OCI-LY7 (cell line): ENCODE measurements at regions not wholly inside any gene's neighbourhood (a gene's known extent, or its start where the extent isn't known, plus 50 kb on each side); places are given as distances from the start of the nearest gene placed in this dataset.

Source experiments
- BruUV-seq: library from RNA; stranded (reverse); fragments of 400-500 nt; replicated peaks from 2 replicates; lab custom pipeline; 2021; lab: Mats Ljungman, UMichigan
- CTCF ChIA-PET: fragments of 300-600 bp; sonication (Branson Sonifier 250); formaldehyde crosslinking; loops from one replicate; lab custom pipeline; 2022; ENCODE audit warnings: antibody characterized with exemption; ENCODE audit not compliant: unreplicated experiment; lab: Charles Lee
- POLR2A ChIA-PET: fragments of 300-600 bp; sonication (Branson Sonifier 250); formaldehyde crosslinking; loops from one replicate; lab custom pipeline; 2022; ENCODE audit warnings: antibody characterized with exemption; lab: Charles Lee
- DNase-seq: peaks from one replicate; pipeline ENCODE4 v3.0.0-alpha.2; 2015; ENCODE audit warnings: low spot score
- H2AFZ ChIP-seq: fragments of 200-600 bp; sonication (generic), shearing (Covaris generic); 2 replicates; pipeline ENCODE4 v1.6.1; 2014; ENCODE audit warnings: mild to moderate bottlenecking, antibody characterized with exemption, low read length, moderate library complexity
- H3K27ac ChIP-seq: fragments of 200-600 bp; sonication (generic); 2 replicates; pipeline ENCODE4 v1.5.1; 2014; ENCODE audit warnings: mixed run types, low read depth, mild to moderate bottlenecking, moderate library complexity, low read length, inconsistent platforms; ENCODE audit not compliant: poor library complexity, severe bottlenecking
- H3K36me3 ChIP-seq: fragments of 200-600 bp; sonication (generic); 2 replicates; pipeline ENCODE4 v1.6.1; 2014; ENCODE audit warnings: mild to moderate bottlenecking, antibody characterized with exemption, low read length, moderate library complexity, mixed read lengths; ENCODE audit not compliant: insufficient read depth
- H3K4me1 ChIP-seq: fragments of 200-600 bp; sonication (generic); 2 replicates; pipeline ENCODE4 v1.5.1; 2014; ENCODE audit warnings: mild to moderate bottlenecking, low read length; ENCODE audit not compliant: insufficient read depth, poor library complexity, severe bottlenecking
- H3K4me2 ChIP-seq: fragments of 200-600 bp; sonication (generic); 2 replicates; pipeline ENCODE4 v1.6.1; 2014; ENCODE audit warnings: mild to moderate bottlenecking, low read length
- H3K4me3 ChIP-seq: fragments of 200-600 bp; sonication (generic); 2 replicates; pipeline ENCODE4 v1.5.1; 2014; ENCODE audit warnings: mild to moderate bottlenecking, low read depth, low read length; ENCODE audit not compliant: poor library complexity, severe bottlenecking
- H3K79me2 ChIP-seq: fragments of 200-600 bp; sonication (generic); 2 replicates; pipeline ENCODE4 v1.6.1; 2016; ENCODE audit warnings: low read depth, mild to moderate bottlenecking, low read length, moderate library complexity, mixed read lengths; ENCODE audit not compliant: insufficient read depth
- H3K9me2 ChIP-seq: fragments of 200-600 bp; sonication (generic); 2 replicates; pipeline ENCODE4 v1.6.1; 2016; ENCODE audit warnings: mild to moderate bottlenecking, low read length, mixed read lengths; ENCODE audit not compliant: insufficient read depth
- H3K9me3 ChIP-seq: fragments of 200-600 bp; sonication (generic); 2 replicates; pipeline ENCODE4 v1.6.1; 2014; ENCODE audit warnings: mild to moderate bottlenecking, mixed run types, low read length, mixed read lengths
- H4K20me1 ChIP-seq: fragments of 200-600 bp; sonication (generic); 2 replicates; pipeline ENCODE4 v1.6.1; 2014; ENCODE audit warnings: mild to moderate bottlenecking, antibody characterized with exemption, low read length, moderate library complexity, mixed read lengths; ENCODE audit not compliant: insufficient read depth
- CTCF ChIP-seq: fragments of 200-600 bp; sonication (generic); conservative IDR thresholded peaks from 2 replicates; pipeline ENCODE4 v1.5.1; 2014; ENCODE audit warnings: mild to moderate bottlenecking, antibody characterized with exemption, low read length, moderate library complexity, mixed read lengths
- EZH2phosphoT487 ChIP-seq: fragments of 200-600 bp; sonication (generic); IDR thresholded peaks from 2 replicates; pipeline ENCODE4 v1.6.1; 2018; ENCODE audit warnings: low read depth, borderline replicate concordance, mild to moderate bottlenecking, mixed run types, antibody characterized with exemption, low read length, moderate library complexity, mixed read lengths
- intact Hi-C: fragments of 100-400 bp; cut with micrococcal nuclease; formaldehyde crosslinking; loops from one replicate; pipeline ENCODE4 v1.10.0; 2022; ENCODE audit not compliant: unreplicated experiment

- H3K9me3 ChIP-seq, result no peaks in the 10 kb centered on the region
- no peaks in the 10 kb centered on the region for H3K79me2 ChIP-seq
- no peak overlapping the region for H3K4me3 ChIP-seq
- BruUV-seq, result no TSS peak
- TF ChIP-seq CTCF (no peak), EZH2phosphoT487 (no peak)
- no peaks in the 10 kb centered on the region for H3K36me3 ChIP-seq
- intact Hi-C loops, result no loop called here
- CTCF ChIA-PET, result no interaction called here
- H3K27ac ChIP-seq, result peak overlapping the region; percentile 44
- peaks cover 90% of the 10 kb centered on the region for H3K4me1 ChIP-seq
- DNase-seq, result peak; percentile 72
- H4K20me1 ChIP-seq, result no peaks in the 10 kb centered on the region
- no peaks in the 10 kb centered on the region for H3K9me2 ChIP-seq
- H2AFZ ChIP-seq, result no peak overlapping the region
- POLR2A ChIA-PET, result no interaction called here
- peak overlapping the region; percentile 25; the same call in 1 of the 2 replicates for H3K4me2 ChIP-seq
Measured at GRCh38 chr4:3660086-3660927, 105.9 kb upstream of the ADRA2C start.

- POLR2A ChIA-PET, result interaction anchor here (0.6 kb wide), 1 partner anchor 312 kb away, joined by 3 read pairs; no protein-coding TSS in a partner anchor
- peaks cover 86% of the 10 kb centered on the region for H3K4me1 ChIP-seq
- no peaks in the 10 kb centered on the region for H3K36me3 ChIP-seq
- H3K9me2 ChIP-seq, result no peaks in the 10 kb centered on the region
- no peaks in the 10 kb centered on the region for H4K20me1 ChIP-seq
- no peaks in the 10 kb centered on the region for H3K9me3 ChIP-seq
- no peak for TF ChIP-seq CTCF
- TF ChIP-seq EZH2phosphoT487, result no peak
- intact Hi-C loops, result no loop called here
- H3K27ac ChIP-seq, result peak overlapping the region; percentile 90
- DNase-seq, result no peak
- no peak overlapping the region for H3K4me3 ChIP-seq
- CTCF ChIA-PET, result no interaction called here
- H3K79me2 ChIP-seq, result no peaks in the 10 kb centered on the region
- no peak overlapping the region for H3K4me2 ChIP-seq
- BruUV-seq, result no TSS peak
- peak overlapping the region; percentile 45; the same call in 1 of the 2 replicates for H2AFZ ChIP-seq
Measured at GRCh38 chr4:3659131-3659530, 107.1 kb upstream of the ADRA2C start.

DNA sequence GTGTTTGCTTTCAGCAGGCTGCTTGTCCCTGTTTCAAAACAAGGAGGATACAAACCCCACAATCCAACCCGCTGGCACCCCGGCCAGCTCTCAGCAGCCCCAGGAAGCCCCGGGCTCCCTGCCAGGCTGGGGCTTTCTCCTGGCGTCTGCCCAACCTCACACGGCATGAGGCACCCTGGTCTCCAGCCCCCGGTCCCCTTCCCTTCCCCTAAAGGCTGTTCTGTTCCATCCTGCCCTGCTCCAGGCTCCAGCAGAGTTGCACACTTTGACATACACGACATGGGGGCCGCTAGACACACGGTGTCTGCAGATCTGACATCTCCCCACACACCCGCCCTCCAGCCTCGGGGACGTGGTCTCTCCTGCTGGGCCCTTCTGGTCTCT is 107.7 kb upstream of the ADRA2C start:
- intact Hi-C loops, result no loop called here
- Histone ChIP-seq H3K27ac (peak overlapping the region; percentile 90), H3K79me2 (no peaks in the 10 kb centered on the region), H3K9me2 (no peaks in the 10 kb centered on the region), H3K4me1 (peaks cover 80% of the 10 kb centered on the region), H3K4me2 (no peak overlapping the region), H4K20me1 (no peaks in the 10 kb centered on the region), H3K36me3 (no peaks in the 10 kb centered on the region), H2AFZ (peak overlapping the region; percentile 45; the same call in 1 of the 2 replicates), H3K9me3 (no peaks in the 10 kb centered on the region), H3K4me3 (no peak overlapping the region)
- TF ChIP-seq CTCF (no peak), EZH2phosphoT487 (no peak)
- POLR2A ChIA-PET, result interaction anchor here (0.6 kb wide), 1 partner anchor 312 kb away, joined by 3 read pairs; no protein-coding TSS in a partner anchor
- CTCF ChIA-PET, result no interaction called here
- no TSS peak for BruUV-seq
- no peak for DNase-seq
